Parathyroid adenoma (tissue), 2 donors: ENCODE measurements at regions not wholly inside any gene's neighbourhood (a gene's known extent, or its start where the extent isn't known, plus 50 kb on each side); places are given as distances from the start of the nearest gene placed in this dataset.

Source experiments
- H2AFZ ChIP-seq: fragments of 300-600 bp; sonication (generic); one replicate; pipeline ENCODE4 v1.7.0; 2017; ENCODE audit warnings: antibody characterized with exemption, mild to moderate bottlenecking
- H3K27ac ChIP-seq: fragments of 300-600 bp; sonication (generic); one replicate; pipeline ENCODE4 v1.7.0; 2017
- H3K27me3 ChIP-seq: fragments of 300-600 bp; sonication (generic); one replicate; pipeline ENCODE4 v1.7.0; 2017; ENCODE audit warnings: low read length; ENCODE audit not compliant: control insufficient read depth, insufficient read depth
- H3K36me3 ChIP-seq: fragments of 300-600 bp; sonication (generic); one replicate; pipeline ENCODE4 v1.7.0; 2017; ENCODE audit warnings: low read length; ENCODE audit not compliant: control insufficient read depth, insufficient read depth
- H3K4me1 ChIP-seq: fragments of 300-600 bp; sonication (generic); one replicate; pipeline ENCODE4 v1.7.0; 2017; ENCODE audit warnings: control low read depth
- H3K4me2 ChIP-seq: fragments of 300-600 bp; sonication (generic); one replicate; pipeline ENCODE4 v1.7.0; 2017; ENCODE audit warnings: low read length
- H3K4me3 ChIP-seq: fragments of 300-600 bp; sonication (generic); one replicate; pipeline ENCODE4 v1.7.0; 2017; ENCODE audit warnings: low read depth, low read length
- H3K79me2 ChIP-seq: fragments of 300-600 bp; sonication (generic); one replicate; pipeline ENCODE4 v1.7.0; 2017; ENCODE audit warnings: control low read depth
- H3K9ac ChIP-seq: fragments of 300-600 bp; sonication (generic); one replicate; pipeline ENCODE4 v1.7.0; 2017; ENCODE audit warnings: mild to moderate bottlenecking
- H3K9me3 ChIP-seq: fragments of 300-600 bp; sonication (generic); one replicate; pipeline ENCODE4 v1.7.0; 2017; ENCODE audit warnings: low read length; ENCODE audit not compliant: control insufficient read depth
- TF ChIP-seq, protein P1 (sequence below): fragments of 300-600 bp; sonication (generic); IDR thresholded peaks from one replicate; pipeline ENCODE4 v1.7.0; 2017; ENCODE audit warnings: antibody characterized with exemption, mild to moderate bottlenecking
- donor health status: primary hyperparathyroidism.

DNA sequence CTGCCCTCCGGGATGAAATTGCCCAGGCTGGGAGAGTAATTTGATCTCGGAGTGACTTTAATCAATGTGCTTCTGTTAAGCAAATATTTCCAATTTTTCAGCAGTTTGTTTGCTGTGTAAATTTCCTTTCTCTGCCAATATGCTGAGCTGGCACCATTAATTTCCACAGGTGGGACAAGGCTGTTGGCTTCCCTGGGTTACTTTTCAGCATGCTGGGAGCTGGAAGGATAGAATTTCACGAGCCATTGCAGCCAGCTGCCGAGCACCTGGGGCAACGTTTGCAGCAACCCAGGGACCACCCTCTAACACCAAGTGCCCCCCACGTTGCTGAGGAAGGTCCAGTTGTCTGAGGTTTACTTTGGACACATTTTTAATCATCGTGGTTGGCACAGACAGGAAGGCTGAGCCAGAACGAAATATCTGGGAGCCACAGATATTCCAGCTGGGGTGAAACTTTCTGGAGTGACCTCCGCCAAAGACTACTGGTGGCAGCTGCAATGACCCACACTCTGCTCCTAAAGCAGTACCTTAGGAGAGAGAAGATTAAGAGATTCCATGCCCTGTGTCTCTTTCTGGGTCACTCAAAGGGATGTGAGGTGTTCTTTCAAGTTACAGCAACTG, 293.3 kb upstream of the RGMA start:
- no peaks in the 10 kb centered on the region for H3K27me3 ChIP-seq
- H3K4me1 ChIP-seq, result no peaks in the 10 kb centered on the region
- H3K27ac ChIP-seq, result no peak overlapping the region
- no peaks in the 10 kb centered on the region for H3K9me3 ChIP-seq
- H3K9ac ChIP-seq, result no peak overlapping the region
- H3K4me3 ChIP-seq, result no peak overlapping the region
- H3K79me2 ChIP-seq, result no peaks in the 10 kb centered on the region
- TF ChIP-seq, protein P1, sequence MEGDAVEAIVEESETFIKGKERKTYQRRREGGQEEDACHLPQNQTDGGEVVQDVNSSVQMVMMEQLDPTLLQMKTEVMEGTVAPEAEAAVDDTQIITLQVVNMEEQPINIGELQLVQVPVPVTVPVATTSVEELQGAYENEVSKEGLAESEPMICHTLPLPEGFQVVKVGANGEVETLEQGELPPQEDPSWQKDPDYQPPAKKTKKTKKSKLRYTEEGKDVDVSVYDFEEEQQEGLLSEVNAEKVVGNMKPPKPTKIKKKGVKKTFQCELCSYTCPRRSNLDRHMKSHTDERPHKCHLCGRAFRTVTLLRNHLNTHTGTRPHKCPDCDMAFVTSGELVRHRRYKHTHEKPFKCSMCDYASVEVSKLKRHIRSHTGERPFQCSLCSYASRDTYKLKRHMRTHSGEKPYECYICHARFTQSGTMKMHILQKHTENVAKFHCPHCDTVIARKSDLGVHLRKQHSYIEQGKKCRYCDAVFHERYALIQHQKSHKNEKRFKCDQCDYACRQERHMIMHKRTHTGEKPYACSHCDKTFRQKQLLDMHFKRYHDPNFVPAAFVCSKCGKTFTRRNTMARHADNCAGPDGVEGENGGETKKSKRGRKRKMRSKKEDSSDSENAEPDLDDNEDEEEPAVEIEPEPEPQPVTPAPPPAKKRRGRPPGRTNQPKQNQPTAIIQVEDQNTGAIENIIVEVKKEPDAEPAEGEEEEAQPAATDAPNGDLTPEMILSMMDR, result no peak
- H3K36me3 ChIP-seq, result no peaks in the 10 kb centered on the region
- H2AFZ ChIP-seq, result no peak overlapping the region
- H3K4me2 ChIP-seq, result no peak overlapping the region

DNA sequence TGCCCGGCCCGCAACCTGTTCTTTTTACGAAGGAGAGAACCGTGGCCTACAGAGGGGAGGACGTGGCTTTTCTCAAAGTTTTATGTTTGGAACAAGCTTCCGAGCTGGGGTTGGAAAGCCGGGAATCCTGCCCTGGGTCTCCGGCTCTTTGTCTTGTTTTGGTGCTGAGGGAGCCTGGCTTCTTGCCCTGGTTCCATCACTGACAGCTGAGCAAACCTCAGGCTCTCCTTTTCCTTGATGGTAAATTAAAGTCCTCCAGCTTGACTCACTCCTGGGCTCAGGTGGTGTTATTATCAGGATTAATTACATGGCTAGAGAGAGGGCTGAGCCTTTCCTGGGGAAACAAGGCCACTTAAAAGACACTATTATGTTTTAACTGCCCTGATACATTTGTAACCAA, 289.5 kb upstream of the RGMA start:
- H3K79me2 ChIP-seq, result no peaks in the 10 kb centered on the region
- no peaks in the 10 kb centered on the region for H3K9me3 ChIP-seq
- H3K27ac ChIP-seq, result no peak overlapping the region
- no peaks in the 10 kb centered on the region for H3K36me3 ChIP-seq
- no peaks in the 10 kb centered on the region for H3K27me3 ChIP-seq
- no peak overlapping the region for H2AFZ ChIP-seq
- H3K4me3 ChIP-seq, result no peak overlapping the region
- H3K4me1 ChIP-seq, result no peaks in the 10 kb centered on the region
- TF ChIP-seq, protein P1, result no peak
- no peak overlapping the region for H3K9ac ChIP-seq
- no peak overlapping the region for H3K4me2 ChIP-seq

DNA sequence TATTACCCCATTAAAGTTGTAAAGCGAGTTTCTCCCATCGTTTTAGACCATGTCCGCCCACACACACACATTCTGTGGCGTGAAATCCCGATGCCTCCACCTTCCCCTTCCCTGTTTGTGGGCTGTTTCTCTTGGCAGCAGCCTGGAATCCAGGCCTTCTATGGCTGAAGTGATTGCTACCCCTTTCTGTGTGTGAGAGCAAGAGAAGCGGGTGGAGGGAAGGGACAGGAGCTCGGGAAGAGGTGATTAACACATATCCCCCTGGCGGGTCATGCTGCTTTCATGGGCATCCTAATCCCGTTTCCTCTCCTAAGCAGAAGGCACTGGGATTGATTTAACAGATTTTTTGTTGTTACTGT, 283.8 kb upstream of the RGMA start:
- no peaks in the 10 kb centered on the region for H3K79me2 ChIP-seq
- H3K4me2 ChIP-seq, result no peak overlapping the region
- H3K4me1 ChIP-seq, result no peaks in the 10 kb centered on the region

DNA sequence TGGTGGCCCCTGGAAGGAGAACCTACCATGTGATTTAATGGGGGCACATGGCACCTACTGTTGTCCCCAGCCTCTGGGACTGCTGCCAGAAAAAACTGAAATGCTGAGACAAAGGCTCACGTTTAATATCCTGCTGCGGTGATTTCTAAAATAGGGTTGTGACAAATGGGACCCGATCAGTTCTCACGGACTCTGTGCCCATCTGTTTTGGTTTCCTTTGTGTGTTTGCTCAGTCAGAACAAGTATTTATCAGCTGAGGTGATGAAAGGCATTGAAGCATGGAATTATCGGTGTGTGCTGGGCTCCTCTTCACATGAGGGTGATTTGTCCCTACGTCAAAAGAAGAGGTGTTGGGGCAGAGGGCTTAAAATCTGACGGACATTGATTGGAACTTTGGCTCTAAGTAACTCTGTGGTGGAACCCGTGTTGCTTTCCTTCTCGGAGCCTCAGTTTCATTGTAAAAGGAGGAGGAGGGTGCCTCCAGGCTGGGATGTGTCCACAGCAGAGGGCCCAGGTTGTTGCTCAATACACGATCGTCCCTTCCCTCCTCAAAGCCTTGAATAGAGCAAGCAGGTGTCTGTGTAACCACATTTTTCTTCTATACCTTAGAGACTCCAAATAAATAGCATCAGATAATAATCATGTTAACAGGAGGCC, 283.3 kb upstream of the RGMA start:
- TF ChIP-seq, protein P1, result no peak
- Histone ChIP-seq H3K9me3 (no peaks in the 10 kb centered on the region), H3K4me3 (no peak overlapping the region), H3K4me2 (no peak overlapping the region), H2AFZ (no peak overlapping the region), H3K79me2 (no peaks in the 10 kb centered on the region), H3K4me1 (no peaks in the 10 kb centered on the region), H3K9ac (no peak overlapping the region), H3K36me3 (no peaks in the 10 kb centered on the region), H3K27ac (no peak overlapping the region), H3K27me3 (no peaks in the 10 kb centered on the region)

More for the DNA sequence above, 283.8 kb upstream of the RGMA start:
- no peaks in the 10 kb centered on the region for H3K27me3 ChIP-seq
- H3K36me3 ChIP-seq, result no peaks in the 10 kb centered on the region
- no peak overlapping the region for H2AFZ ChIP-seq
- TF ChIP-seq, protein P1, result no peak
- H3K4me3 ChIP-seq, result no peak overlapping the region
- H3K9ac ChIP-seq, result no peak overlapping the region
- no peak overlapping the region for H3K27ac ChIP-seq
- H3K9me3 ChIP-seq, result no peaks in the 10 kb centered on the region
